ENCODE measurements at regions not wholly inside any gene's neighbourhood (a gene's known extent, or its start where the extent isn't known, plus 50 kb on each side); places are given as distances from the start of the nearest gene placed in this dataset.

DNA sequence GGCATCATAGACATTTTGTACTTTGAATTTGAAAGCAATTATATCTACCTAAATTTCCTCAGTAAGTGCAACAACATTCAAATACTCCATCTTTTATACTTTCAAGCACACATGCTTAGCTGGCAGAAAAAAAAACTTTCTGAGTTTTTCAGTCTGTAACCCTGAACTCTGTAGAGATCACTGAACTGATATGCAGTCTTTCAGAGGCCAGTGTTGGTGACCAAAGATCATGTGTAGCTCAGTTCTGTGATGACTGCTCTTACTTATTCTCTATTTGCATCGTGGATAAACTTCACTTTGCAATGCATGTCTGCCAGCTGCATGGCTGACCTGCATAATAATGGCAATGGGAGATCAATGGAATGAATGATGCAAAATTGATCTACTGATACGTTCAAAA is 431.3 kb downstream of the FRK start:
- Mint-ChIP-seq H3K27me3 (ENCODE audit: low read depth) (no peaks in the 10 kb centered on the region), H3K4me1 (no peaks in the 10 kb centered on the region), H3K9me3 (no peaks in the 10 kb centered on the region), H3K36me3 (ENCODE audit: low read depth) (no peaks in the 10 kb centered on the region), H3K27ac (ENCODE audit: unreplicated experiment) (no peak overlapping the region), H3K4me3 (no peak overlapping the region)
- DNase-seq (ENCODE audit: low read depth, low spot score): no peak
- TF ChIP-seq, protein P1, sequence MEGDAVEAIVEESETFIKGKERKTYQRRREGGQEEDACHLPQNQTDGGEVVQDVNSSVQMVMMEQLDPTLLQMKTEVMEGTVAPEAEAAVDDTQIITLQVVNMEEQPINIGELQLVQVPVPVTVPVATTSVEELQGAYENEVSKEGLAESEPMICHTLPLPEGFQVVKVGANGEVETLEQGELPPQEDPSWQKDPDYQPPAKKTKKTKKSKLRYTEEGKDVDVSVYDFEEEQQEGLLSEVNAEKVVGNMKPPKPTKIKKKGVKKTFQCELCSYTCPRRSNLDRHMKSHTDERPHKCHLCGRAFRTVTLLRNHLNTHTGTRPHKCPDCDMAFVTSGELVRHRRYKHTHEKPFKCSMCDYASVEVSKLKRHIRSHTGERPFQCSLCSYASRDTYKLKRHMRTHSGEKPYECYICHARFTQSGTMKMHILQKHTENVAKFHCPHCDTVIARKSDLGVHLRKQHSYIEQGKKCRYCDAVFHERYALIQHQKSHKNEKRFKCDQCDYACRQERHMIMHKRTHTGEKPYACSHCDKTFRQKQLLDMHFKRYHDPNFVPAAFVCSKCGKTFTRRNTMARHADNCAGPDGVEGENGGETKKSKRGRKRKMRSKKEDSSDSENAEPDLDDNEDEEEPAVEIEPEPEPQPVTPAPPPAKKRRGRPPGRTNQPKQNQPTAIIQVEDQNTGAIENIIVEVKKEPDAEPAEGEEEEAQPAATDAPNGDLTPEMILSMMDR (conservative IDR thresholded peaks at IDR 0.05): no peak

DNA sequence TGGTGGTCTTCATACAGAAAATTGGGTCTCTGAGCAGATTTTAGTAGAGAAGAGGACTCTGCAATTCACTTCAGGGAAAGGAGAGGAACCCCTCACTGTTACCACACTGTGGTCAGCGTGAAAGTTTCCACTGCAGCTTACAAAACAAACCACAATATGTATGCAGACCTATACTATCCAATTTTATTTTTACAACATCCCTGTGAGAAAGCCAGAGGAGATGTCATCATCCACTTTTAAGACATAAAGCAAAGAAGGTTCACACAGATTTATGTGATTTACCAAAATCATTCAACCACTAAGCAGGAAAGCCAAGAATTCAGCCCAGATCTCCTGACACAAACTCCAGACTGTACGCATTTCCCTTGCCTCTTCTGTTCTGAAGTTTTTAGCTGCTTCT is 442.4 kb downstream of the FRK start:
- TF ChIP-seq, protein P1 (conservative IDR thresholded peaks at IDR 0.05): no peak
- Mint-ChIP-seq H3K36me3 (ENCODE audit: low read depth) (no peaks in the 10 kb centered on the region), H3K4me1 (no peaks in the 10 kb centered on the region), H3K27me3 (ENCODE audit: low read depth) (peaks cover 8% of the 10 kb centered on the region), H3K27ac (ENCODE audit: unreplicated experiment) (no peak overlapping the region), H3K4me3 (no peak overlapping the region), H3K9me3 (peaks cover 2% of the 10 kb centered on the region)
- no peak for DNase-seq (ENCODE audit: low read depth, low spot score)

DNA sequence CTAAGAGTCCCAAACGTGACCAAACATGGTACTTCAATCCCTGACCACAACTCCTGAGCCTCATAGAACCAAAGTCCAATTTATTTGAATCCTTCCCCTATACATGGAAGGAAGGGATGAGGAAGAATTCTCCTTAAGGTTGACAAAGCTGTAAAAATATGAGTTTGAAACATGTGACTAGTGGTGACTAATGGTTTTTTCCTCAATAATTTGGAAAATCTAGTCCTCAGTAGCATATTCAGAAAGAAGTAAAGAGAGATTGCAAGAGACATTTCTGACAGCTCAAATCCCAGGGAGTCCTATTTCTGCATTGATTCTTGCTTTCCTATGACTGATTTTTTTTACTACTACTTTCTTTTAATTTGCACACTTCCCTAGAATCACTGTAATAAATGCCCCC is 443.7 kb downstream of the FRK start:
- DNase-seq (ENCODE audit: low read depth, low spot score): no peak
- H3K4me1 Mint-ChIP-seq: no peaks in the 10 kb centered on the region
- no peaks in the 10 kb centered on the region for H3K36me3 Mint-ChIP-seq (ENCODE audit: low read depth)
- no peak overlapping the region for H3K27ac Mint-ChIP-seq (ENCODE audit: unreplicated experiment)
- H3K4me3 Mint-ChIP-seq: no peak overlapping the region
- peaks cover 2% of the 10 kb centered on the region for H3K9me3 Mint-ChIP-seq
- H3K27me3 Mint-ChIP-seq (ENCODE audit: low read depth): peaks cover 8% of the 10 kb centered on the region
- TF ChIP-seq, protein P1 (conservative IDR thresholded peaks at IDR 0.05): no peak

DNA sequence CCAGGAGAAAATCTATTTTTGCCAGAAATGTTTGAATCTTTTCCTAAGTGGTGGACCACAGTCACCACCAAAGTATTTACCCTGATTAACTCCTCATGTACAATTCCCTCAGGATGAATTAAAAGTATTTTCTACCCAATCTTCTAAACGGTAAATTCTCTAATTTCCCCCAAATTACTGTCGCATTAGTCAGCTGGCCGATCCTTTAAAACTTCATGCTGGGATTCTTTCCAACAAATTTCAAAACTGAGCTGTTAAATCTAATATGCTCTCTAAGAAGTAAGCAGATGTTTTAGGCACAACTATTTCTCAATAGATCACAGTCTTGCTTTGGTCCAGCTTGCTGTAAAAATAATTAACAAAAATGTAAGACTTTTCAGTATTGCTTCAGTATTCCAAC is 447.2 kb downstream of the FRK start:
- H3K9me3 Mint-ChIP-seq: peaks cover 2% of the 10 kb centered on the region
- no peak for DNase-seq (ENCODE audit: low read depth, low spot score)
- no peak overlapping the region for H3K4me3 Mint-ChIP-seq
- no peaks in the 10 kb centered on the region for H3K36me3 Mint-ChIP-seq (ENCODE audit: low read depth)
- H3K27ac Mint-ChIP-seq (ENCODE audit: unreplicated experiment): no peak overlapping the region
- TF ChIP-seq, protein P1 (conservative IDR thresholded peaks at IDR 0.05): no peak
- peaks cover 17% of the 10 kb centered on the region for H3K4me1 Mint-ChIP-seq
- H3K27me3 Mint-ChIP-seq (ENCODE audit: low read depth): peaks cover 5% of the 10 kb centered on the region

DNA sequence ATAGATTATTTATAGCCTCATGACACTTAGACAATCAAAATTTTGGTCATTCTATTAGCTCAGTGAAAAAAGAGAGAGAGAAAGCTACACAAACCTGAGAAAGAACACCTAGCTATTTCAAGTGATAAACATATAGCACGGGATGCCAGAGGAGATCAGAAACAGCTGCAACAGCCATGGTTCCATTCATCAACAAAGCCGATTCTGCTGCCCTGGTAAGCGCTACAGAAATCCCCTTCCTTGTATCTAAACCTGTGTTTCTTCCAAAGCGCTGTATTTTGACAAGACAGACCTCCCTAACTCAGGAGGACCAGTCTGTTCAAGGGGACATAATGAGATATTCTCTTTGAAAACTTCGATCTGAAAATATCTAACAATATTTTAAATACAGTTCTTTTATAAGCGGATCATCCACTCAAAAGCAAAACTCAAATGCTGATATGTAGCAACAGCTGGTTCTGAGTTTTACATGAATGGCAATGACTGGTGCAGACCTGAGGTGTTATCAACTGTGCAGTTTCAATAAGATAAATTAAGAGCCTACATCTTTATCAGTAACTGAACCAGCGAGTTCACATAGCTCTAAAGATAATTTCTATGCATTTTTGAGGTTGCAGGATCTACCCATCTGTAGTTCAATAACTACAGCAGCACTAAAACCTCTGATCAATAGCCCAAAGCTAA is 447.8 kb downstream of the FRK start:
- Mint-ChIP-seq H3K36me3 (ENCODE audit: low read depth) (no peaks in the 10 kb centered on the region), H3K27ac (ENCODE audit: unreplicated experiment) (no peak overlapping the region), H3K4me3 (no peak overlapping the region), H3K27me3 (ENCODE audit: low read depth) (peaks cover 3% of the 10 kb centered on the region), H3K9me3 (peaks cover 2% of the 10 kb centered on the region), H3K4me1 (peaks cover 17% of the 10 kb centered on the region)
- TF ChIP-seq, protein P1 (conservative IDR thresholded peaks at IDR 0.05): no peak
- DNase-seq (ENCODE audit: low read depth, low spot score): no peak

Measured in neural crest cell (in vitro differentiated cells).